Activated naive CD8-positive, alpha-beta T cell treated with anti-CD3 and anti-CD28 coated beads, Interleukin-2, amount 50 U/mL, for 24 hours (primary cell): ENCODE measurements at regions not wholly inside any gene's neighbourhood (a gene's known extent, or its start where the extent isn't known, plus 50 kb on each side); places are given as distances from the start of the nearest gene placed in this dataset.

Source experiments
- ATAC-seq: fragments of 150-1000 bp; cut with Tn5 transposase; one replicate; pipeline ENCODE4 v1.10.0; 2021
- DNase-seq: peaks from one replicate; pipeline ENCODE4 v3.0.0; 2021
- H3K27ac Mint-ChIP-seq: one replicate; pipeline ENCODE4 v1.8.0; 2021; ENCODE audit warnings: mild to moderate bottlenecking, mixed read lengths
- H3K27me3 Mint-ChIP-seq: one replicate; pipeline ENCODE4 v1.8.0; 2021; ENCODE audit warnings: mixed read lengths
- H3K36me3 Mint-ChIP-seq: one replicate; pipeline ENCODE4 v1.8.0; 2021; ENCODE audit warnings: low read depth, mixed read lengths
- H3K4me1 Mint-ChIP-seq: one replicate; pipeline ENCODE4 v1.8.0; 2021; ENCODE audit warnings: mixed read lengths
- H3K4me3 Mint-ChIP-seq: one replicate; pipeline ENCODE4 v1.8.0; 2021; ENCODE audit warnings: mild to moderate bottlenecking, moderate library complexity, mixed read lengths
- H3K9me3 Mint-ChIP-seq: one replicate; pipeline ENCODE4 v1.8.0; 2021; ENCODE audit warnings: mixed read lengths

DNA sequence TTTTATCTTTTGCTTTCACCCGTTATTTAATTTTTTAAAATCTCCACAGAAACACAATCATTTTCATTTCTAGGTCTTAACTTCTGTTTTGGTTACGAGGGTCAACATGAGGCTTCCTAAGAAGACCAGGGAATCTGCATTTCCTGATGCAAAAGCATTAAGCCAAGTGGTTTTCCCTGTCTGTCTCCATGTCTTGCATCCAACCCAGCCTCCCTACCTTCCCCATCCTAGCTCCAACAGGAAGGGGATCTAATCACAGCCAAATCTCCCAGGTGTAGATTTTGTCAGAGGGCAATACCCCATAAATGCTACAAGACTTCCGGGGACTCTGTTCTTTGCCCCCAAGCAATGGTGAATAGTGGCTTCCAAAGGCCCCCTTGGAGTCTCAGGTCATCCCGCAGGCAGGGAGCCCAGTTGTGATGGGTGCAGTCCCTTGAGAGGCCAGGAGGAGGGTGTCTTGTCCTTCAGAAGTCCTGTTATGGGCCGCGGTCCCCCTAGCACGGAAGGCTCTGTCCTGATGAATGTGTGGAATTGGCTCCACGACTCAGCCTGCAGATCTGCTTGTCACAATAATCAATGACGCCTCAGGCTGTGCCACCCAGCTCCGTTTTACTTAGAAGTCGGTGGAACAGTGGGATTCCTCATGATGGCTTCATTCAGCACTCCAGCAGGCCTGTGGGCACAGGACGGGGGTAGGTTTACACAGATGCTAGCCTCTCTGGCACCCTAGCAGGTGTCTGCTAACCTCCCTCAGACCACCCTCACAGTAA is 141.1 kb downstream of the RGS9 start:
- peaks cover 10% of the 10 kb centered on the region for H3K4me1 Mint-ChIP-seq
- ATAC-seq (no peak), DNase-seq (peak; percentile 22)
- H3K27me3 Mint-ChIP-seq = peaks cover 21% of the 10 kb centered on the region
- H3K36me3 Mint-ChIP-seq = no peaks in the 10 kb centered on the region
- H3K4me3 Mint-ChIP-seq = no peak overlapping the region
- no peaks in the 10 kb centered on the region for H3K9me3 Mint-ChIP-seq
- H3K27ac Mint-ChIP-seq = no peak overlapping the region

DNA sequence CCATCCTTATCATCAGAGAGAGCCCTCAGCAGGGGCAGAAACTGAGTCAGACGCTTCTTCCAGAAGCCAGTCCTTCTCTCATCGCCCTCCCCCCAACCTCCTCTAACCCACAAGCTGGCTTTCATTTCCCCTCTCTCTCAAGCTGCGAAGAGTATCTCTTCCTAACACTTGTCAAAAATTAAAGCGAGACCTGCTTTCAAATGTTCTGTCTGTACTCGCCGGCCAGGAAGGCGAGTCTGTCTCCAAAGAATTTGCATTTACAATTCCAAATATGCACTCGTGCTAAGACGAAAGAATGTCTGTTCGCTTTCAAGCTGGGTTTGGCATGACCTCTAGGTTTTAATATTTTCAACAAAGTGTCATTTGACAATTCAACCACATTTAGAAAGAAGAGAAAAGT is 140.4 kb downstream of the RGS9 start:
- H3K4me3 Mint-ChIP-seq = no peak overlapping the region
- H3K27me3 Mint-ChIP-seq = peaks cover 21% of the 10 kb centered on the region
- H3K36me3 Mint-ChIP-seq = no peaks in the 10 kb centered on the region
- DNase-seq (no peak), ATAC-seq (peak; percentile 40)
- peaks cover 10% of the 10 kb centered on the region for H3K4me1 Mint-ChIP-seq
- no peaks in the 10 kb centered on the region for H3K9me3 Mint-ChIP-seq
- H3K27ac Mint-ChIP-seq = no peak overlapping the region
